SK-N-SH (cell line): ENCODE measurements at regions not wholly inside any gene's neighbourhood (a gene's known extent, or its start where the extent isn't known, plus 50 kb on each side); places are given as distances from the start of the nearest gene placed in this dataset.

Source experiments
- CTCF ChIA-PET: fragments of 300-600, 350-600 bp; formaldehyde crosslinking; extraction: SDS; loops from one replicate; lab custom pipeline; 2021; lab: Yijun Ruan, JAX
- POLR2A ChIA-PET: fragments of 350-600 bp; sonication (Branson Sonifier 250); formaldehyde crosslinking; extraction: SDS; loops from one replicate; lab custom pipeline; 2020; ENCODE audit warnings: antibody characterized with exemption, inconsistent platforms; lab: Yijun Ruan, JAX
- DNase-seq: peaks from one replicate; pipeline ENCODE4 v3.0.0; 2012
- H2AFZ ChIP-seq: fragments of 200-600 bp; sonication (generic); 2 replicates; pipeline ENCODE4 v1.8.1; 2016; ENCODE audit warnings: antibody characterized with exemption, mild to moderate bottlenecking, low read depth
- H3F3A ChIP-seq: fragments of 200-600 bp; sonication (generic); replicated peaks from 2 replicates; pipeline ENCODE3; 2016; ENCODE audit warnings: antibody characterized with exemption, mild to moderate bottlenecking; ENCODE audit not compliant: insufficient read depth
- H3K27ac ChIP-seq, 2 experiments: fragments of 200-500 bp in 1 of 2; fragments of 200-600 bp in 1 of 2; sonication (Bioruptor generic) in 1 of 2; sonication (generic), shearing (Covaris generic) in 1 of 2; 2 replicates each; pipeline versions ENCODE4 v1.5.1 to v1.6.1; 2014 to 2016; ENCODE audit warnings: low read depth in 2 of 2, inconsistent platforms in 1 of 2, low read length in 1 of 2, mild to moderate bottlenecking in 1 of 2, mixed read lengths in 1 of 2
- H3K27me3 ChIP-seq: fragments of 200-600 bp; sonication (generic), shearing (Covaris generic); 2 replicates; pipeline ENCODE4 v1.6.1; 2016; ENCODE audit warnings: mixed run types; ENCODE audit not compliant: insufficient read depth
- H3K36me3 ChIP-seq, 2 experiments: fragments of 200-500 bp in 1 of 2; fragments of 200-600 bp in 1 of 2; sonication (Bioruptor generic) in 1 of 2; sonication (generic) in 1 of 2; replicated peaks in 1 of 2; 2 replicates each; pipeline versions ENCODE3 to v1.5.1; 2014 to 2016; ENCODE audit warnings: low read length in 1 of 2, mild to moderate bottlenecking in 1 of 2; ENCODE audit not compliant: insufficient read depth in 2 of 2, control insufficient read depth in 1 of 2
- H3K4me1 ChIP-seq, 2 experiments: fragments of 200-500 bp in 1 of 2; fragments of 200-600 bp in 1 of 2; sonication (Bioruptor generic) in 1 of 2; sonication (generic), shearing (Covaris generic) in 1 of 2; 2 replicates each; pipeline versions ENCODE4 v1.5.1 to v1.6.1; 2014 to 2016; ENCODE audit warnings: low read depth in 1 of 2, low read length in 1 of 2, mixed run types in 1 of 2; ENCODE audit not compliant: insufficient read depth in 2 of 2, control insufficient read depth in 1 of 2
- H3K4me2 ChIP-seq: fragments of 200-600 bp; sonication (generic), shearing (Covaris generic); 2 replicates; pipeline ENCODE4 v1.6.1; 2017; ENCODE audit warnings: mixed run types
- H3K4me3 ChIP-seq, 2 experiments: fragments of 200-500 bp in 1 of 2; fragments of 200-600 bp in 1 of 2; sonication (Bioruptor generic) in 1 of 2; sonication (generic), shearing (Covaris generic) in 1 of 2; 2 replicates each; pipeline versions ENCODE4 v1.5.1 to v1.8.1; 2014 to 2016; ENCODE audit warnings: low read depth in 2 of 2, inconsistent platforms in 1 of 2, low read length in 1 of 2, mild to moderate bottlenecking in 1 of 2, mixed read lengths in 1 of 2, moderate library complexity in 1 of 2
- H3K79me2 ChIP-seq: fragments of 200-600 bp; sonication (generic); 2 replicates; pipeline ENCODE4 v1.8.1; 2017; ENCODE audit warnings: mild to moderate bottlenecking; ENCODE audit not compliant: insufficient read depth
- H3K9ac ChIP-seq: fragments of 200-600 bp; sonication (generic); 2 replicates; pipeline ENCODE4 v1.6.1; 2017; ENCODE audit warnings: mixed run types
- H3K9me2 ChIP-seq: fragments of 200-600 bp; sonication (generic); 2 replicates; pipeline ENCODE4 v1.6.1; 2017; ENCODE audit warnings: mixed run types
- H3K9me3 ChIP-seq: fragments of 200-600 bp; sonication (generic); 2 replicates; pipeline ENCODE4 v1.6.1; 2017; ENCODE audit warnings: mixed run types, mild to moderate bottlenecking, moderate library complexity
- H4K20me1 ChIP-seq: fragments of 200-600 bp; sonication (generic); 2 replicates; pipeline ENCODE4 v1.6.1; 2017; ENCODE audit warnings: mild to moderate bottlenecking, mixed run types; ENCODE audit not compliant: insufficient read depth
- CHD2 ChIP-seq: fragments of 150-350 bp; IDR thresholded peaks from 2 replicates; pipeline ENCODE4 v1.6.1; 2018; ENCODE audit warnings: low read length; ENCODE audit not compliant: partially characterized antibody
- ELF1 ChIP-seq: IDR thresholded peaks from 2 replicates; pipeline ENCODE4 v1.4.0; 2012
- EP300 ChIP-seq, 2 experiments: IDR thresholded peaks; 2 replicates each; pipeline versions ENCODE4 v1.4.0 to v1.6.1; 2012; ENCODE audit warnings: borderline replicate concordance in 1 of 2, low read depth in 1 of 2, low read length in 1 of 2
- FOSL2 ChIP-seq: IDR thresholded peaks from 2 replicates; pipeline ENCODE4 v1.4.0; 2012; ENCODE audit warnings: low read depth, mild to moderate bottlenecking, moderate library complexity, borderline replicate concordance
- GABPA ChIP-seq: IDR thresholded peaks from 2 replicates; pipeline ENCODE4 v1.4.0; 2012; ENCODE audit warnings: low read depth, mild to moderate bottlenecking
- GATA2 ChIP-seq: sonication (generic); formaldehyde crosslinking; IDR thresholded peaks from 2 replicates; pipeline ENCODE4 v1.5.0; 2020; ENCODE audit warnings: mild to moderate bottlenecking, missing genetic modification reagents
- JUND ChIP-seq: IDR thresholded peaks from 2 replicates; pipeline ENCODE4 v1.4.0; 2012
- MEF2A ChIP-seq: IDR thresholded peaks from 2 replicates; pipeline ENCODE4 v1.4.0; 2012; ENCODE audit warnings: low read depth, borderline replicate concordance
- NFIC ChIP-seq: IDR thresholded peaks from 2 replicates; pipeline ENCODE4 v1.4.0; 2012; ENCODE audit warnings: borderline replicate concordance
- NRF1 ChIP-seq: IDR thresholded peaks from 2 replicates; pipeline ENCODE4 v1.6.1; 2012; ENCODE audit warnings: low read depth, mild to moderate bottlenecking, low read length
- POLR2AphosphoS5 ChIP-seq: IDR thresholded peaks from 2 replicates; pipeline ENCODE4 v1.6.1; 2012; ENCODE audit warnings: low read depth, low read length
- RAD21 ChIP-seq: IDR thresholded peaks from 2 replicates; pipeline ENCODE4 v1.6.1; 2012; ENCODE audit warnings: mild to moderate bottlenecking, low read length
- RXRA ChIP-seq: IDR thresholded peaks from 2 replicates; pipeline ENCODE4 v1.4.0; 2012; ENCODE audit warnings: low read depth, mild to moderate bottlenecking, borderline replicate concordance
- SIN3A ChIP-seq: IDR thresholded peaks from 2 replicates; pipeline ENCODE4 v1.6.1; 2012; ENCODE audit warnings: low read depth, mild to moderate bottlenecking, low read length, moderate library complexity, borderline replicate concordance
- TCF12 ChIP-seq: IDR thresholded peaks from 2 replicates; pipeline ENCODE4 v1.4.0; 2012
- YY1 ChIP-seq: IDR thresholded peaks from 2 replicates; pipeline ENCODE4 v1.4.0; 2012; ENCODE audit warnings: low read depth, mild to moderate bottlenecking
- WGBS: methylation state at CpG from one replicate; pipeline ENCODE4 v1.1.6; 2017; ENCODE audit warnings: low lambda C conversion rate; 5-methylcytosine and 5-hydroxymethylcytosine counted together
- TF ChIP-seq, protein P1 (sequence below): IDR thresholded peaks from 2 replicates; pipeline ENCODE4 v1.4.0; 2012; ENCODE audit warnings: low read depth, borderline replicate concordance

DNA sequence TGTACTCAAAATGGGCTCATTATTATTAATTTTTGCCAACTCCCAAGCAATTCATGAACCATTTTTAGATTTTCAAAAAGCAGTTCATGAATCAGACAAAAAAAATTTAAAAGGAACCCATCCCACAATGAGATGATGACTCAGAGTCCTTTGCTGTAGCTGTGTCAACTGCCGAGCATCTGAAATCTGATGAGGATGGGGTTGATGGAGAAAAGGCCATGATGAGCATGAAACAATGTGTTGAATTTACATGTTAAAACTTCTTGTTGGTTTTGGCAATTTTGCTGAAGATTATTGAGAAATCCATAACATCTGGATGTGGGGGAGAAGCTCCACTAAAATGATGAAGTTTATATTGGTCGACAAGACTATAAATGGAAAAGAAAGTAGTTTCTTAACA, 378.0 kb downstream of the FOXG1 start:
- no peaks in the 10 kb centered on the region for H3K4me1 ChIP-seq
- H2AFZ ChIP-seq: no peak overlapping the region
- ChIA-PET POLR2A (no interaction called here), CTCF (no interaction called here)
- no peaks in the 10 kb centered on the region for H4K20me1 ChIP-seq
- H3K9ac ChIP-seq: no peak overlapping the region
- no peak overlapping the region; the same call in 1 of the 2 replicates for H3K4me2 ChIP-seq
- H3K36me3 ChIP-seq: no peaks in the 10 kb centered on the region
- peak; percentile 36; the same call in 1 of the 2 replicates for TF ChIP-seq TCF12
- peak; percentile 38 for TF ChIP-seq JUND
- TF ChIP-seq YY1: no peak
- TF ChIP-seq FOSL2: peak; percentile 46; the same call in 1 of the 2 replicates
- no peak for TF ChIP-seq POLR2AphosphoS5
- no peaks in the 10 kb centered on the region for H3K9me3 ChIP-seq
- H3K27ac ChIP-seq: peak overlapping the region in 1 of 2 experiments; percentile 10; a peak in 1 of 4 replicates
- peaks cover 9% of the 10 kb centered on the region for H3F3A ChIP-seq
- DNase-seq: no peak
- no peak overlapping the region for H3K4me3 ChIP-seq
- WGBS: 4% methylated on average over 2 of the region's 2 CpGs
- no peaks in the 10 kb centered on the region for H3K9me2 ChIP-seq
- peaks cover 6% of the 10 kb centered on the region; the same call in 1 of the 2 replicates for H3K27me3 ChIP-seq
- no peaks in the 10 kb centered on the region for H3K79me2 ChIP-seq

DNA sequence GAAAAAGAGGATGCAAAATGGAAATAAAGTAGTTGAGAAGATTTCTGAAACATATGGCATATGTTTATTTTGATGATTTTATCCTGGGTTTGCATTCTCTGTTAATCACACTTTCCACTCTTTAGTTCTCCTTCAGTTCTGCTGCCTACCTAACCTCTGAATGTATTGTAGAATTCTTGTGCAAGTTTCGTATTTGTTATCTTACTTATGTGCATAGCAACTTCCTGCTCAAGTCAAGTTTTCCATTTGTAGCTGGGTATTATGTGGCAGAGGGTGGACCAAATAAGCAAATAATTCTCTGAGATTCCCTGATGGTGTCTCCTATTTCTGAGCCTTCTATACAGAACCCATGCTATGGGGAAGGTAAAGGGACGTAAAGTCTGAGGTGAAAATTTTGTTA, 381.6 kb downstream of the FOXG1 start:
- no peaks in the 10 kb centered on the region for H3K79me2 ChIP-seq
- ChIA-PET POLR2A (no interaction called here), CTCF (no interaction called here)
- 3% methylated on average over 2 of the region's 2 CpGs for WGBS
- H3K27ac ChIP-seq: no peak overlapping the region
- no peaks in the 10 kb centered on the region for H3K36me3 ChIP-seq
- no peak for TF ChIP-seq RAD21
- no peak for TF ChIP-seq YY1
- no peak for TF ChIP-seq FOSL2
- no peak for TF ChIP-seq EP300 (IDR thresholded peaks at IDR 0.05; ENCODE audit: borderline replicate concordance in 1 of 2, low read depth in 1 of 2, low read length in 1 of 2)
- TF ChIP-seq NFIC: no peak
- no peak for TF ChIP-seq GABPA
- TF ChIP-seq, protein P1, sequence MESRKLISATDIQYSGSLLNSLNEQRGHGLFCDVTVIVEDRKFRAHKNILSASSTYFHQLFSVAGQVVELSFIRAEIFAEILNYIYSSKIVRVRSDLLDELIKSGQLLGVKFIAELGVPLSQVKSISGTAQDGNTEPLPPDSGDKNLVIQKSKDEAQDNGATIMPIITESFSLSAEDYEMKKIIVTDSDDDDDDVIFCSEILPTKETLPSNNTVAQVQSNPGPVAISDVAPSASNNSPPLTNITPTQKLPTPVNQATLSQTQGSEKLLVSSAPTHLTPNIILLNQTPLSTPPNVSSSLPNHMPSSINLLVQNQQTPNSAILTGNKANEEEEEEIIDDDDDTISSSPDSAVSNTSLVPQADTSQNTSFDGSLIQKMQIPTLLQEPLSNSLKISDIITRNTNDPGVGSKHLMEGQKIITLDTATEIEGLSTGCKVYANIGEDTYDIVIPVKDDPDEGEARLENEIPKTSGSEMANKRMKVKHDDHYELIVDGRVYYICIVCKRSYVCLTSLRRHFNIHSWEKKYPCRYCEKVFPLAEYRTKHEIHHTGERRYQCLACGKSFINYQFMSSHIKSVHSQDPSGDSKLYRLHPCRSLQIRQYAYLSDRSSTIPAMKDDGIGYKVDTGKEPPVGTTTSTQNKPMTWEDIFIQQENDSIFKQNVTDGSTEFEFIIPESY: no peak
- TF ChIP-seq MEF2A: no peak
- no peak for TF ChIP-seq RXRA
- TF ChIP-seq CHD2: no peak
- no peak for TF ChIP-seq NRF1
- TF ChIP-seq GATA2 (CRISPR knock-in tag): no peak
- no peak for TF ChIP-seq ELF1
- TF ChIP-seq SIN3A: no peak
- no peak overlapping the region for H3K9ac ChIP-seq
- H3K27me3 ChIP-seq: peaks cover 9% of the 10 kb centered on the region; the same call in 1 of the 2 replicates
- no peaks in the 10 kb centered on the region for H3K9me3 ChIP-seq
- no peak overlapping the region for H2AFZ ChIP-seq
- 0 out of 2 replicates have a peak, but pooled peaks cover 2% of the 10 kb centered on the region for H3K9me2 ChIP-seq
- no peak for DNase-seq
- peaks cover 9% of the 10 kb centered on the region for H3F3A ChIP-seq
- H4K20me1 ChIP-seq: no peaks in the 10 kb centered on the region
- no peaks in the 10 kb centered on the region for H3K4me1 ChIP-seq
- H3K4me3 ChIP-seq: no peak overlapping the region
- no peak overlapping the region for H3K4me2 ChIP-seq
